ENCODE measurements at regions not wholly inside any gene's neighbourhood (a gene's known extent, or its start where the extent isn't known, plus 50 kb on each side); places are given as distances from the start of the nearest gene placed in this dataset.

- Histone ChIP-seq H4K20me1 (ENCODE audit: insufficient read depth, low read length) (no peaks in the 10 kb centered on the region), H3K4me3 (ENCODE audit: insufficient read depth, low read length) (no peak overlapping the region), H3K4me2 (ENCODE audit: insufficient read depth, low read length) (no peak overlapping the region), H3K27ac (ENCODE audit: low read depth, low read length) (no peak overlapping the region), H3K27me3 (ENCODE audit: insufficient read depth, low read length) (no peaks in the 10 kb centered on the region), H2AFZ (ENCODE audit: low read length) (no peak overlapping the region), H3K4me1 (ENCODE audit: insufficient read depth, low read length) (peaks cover 5% of the 10 kb centered on the region), H3K79me2 (ENCODE audit: insufficient read depth, low read length) (no peaks in the 10 kb centered on the region), H3K9me3 (ENCODE audit: low read depth, low read length) (no peaks in the 10 kb centered on the region), H3K36me3 (ENCODE audit: insufficient read depth, low read length) (no peaks in the 10 kb centered on the region)
- no peak for DNase-seq (ENCODE audit: insufficient read length, low spot score, missing footprints)
- no peak for TF ChIP-seq CTCF (IDR thresholded peaks at IDR 0.05; ENCODE audit: extremely low read depth, low read depth, low read length)
These were observed 563.8 kb downstream of the COL12A1 start for GRCh38 chr6:74642101-74642500.

GRCh38 chr6:74638412-74638811, 567.4 kb downstream of the COL12A1 start:
- no peak for TF ChIP-seq CTCF (IDR thresholded peaks at IDR 0.05; ENCODE audit: extremely low read depth, low read depth, low read length)
- Histone ChIP-seq H3K27ac (ENCODE audit: low read depth, low read length) (no peak overlapping the region), H3K27me3 (ENCODE audit: insufficient read depth, low read length) (no peaks in the 10 kb centered on the region), H2AFZ (ENCODE audit: low read length) (peak overlapping the region; percentile 51), H3K4me3 (ENCODE audit: insufficient read depth, low read length) (no peak overlapping the region), H4K20me1 (ENCODE audit: insufficient read depth, low read length) (no peaks in the 10 kb centered on the region), H3K4me1 (ENCODE audit: insufficient read depth, low read length) (no peaks in the 10 kb centered on the region), H3K79me2 (ENCODE audit: insufficient read depth, low read length) (no peaks in the 10 kb centered on the region), H3K36me3 (ENCODE audit: insufficient read depth, low read length) (no peaks in the 10 kb centered on the region), H3K4me2 (ENCODE audit: insufficient read depth, low read length) (no peak overlapping the region), H3K9me3 (ENCODE audit: low read depth, low read length) (no peaks in the 10 kb centered on the region)
- no peak for DNase-seq (ENCODE audit: insufficient read length, low spot score, missing footprints)

GRCh38 chr6:74632196-74632875, 573.5 kb downstream of the COL12A1 start:
- H4K20me1 ChIP-seq (ENCODE audit: insufficient read depth, low read length), result no peaks in the 10 kb centered on the region
- H3K36me3 ChIP-seq (ENCODE audit: insufficient read depth, low read length), result no peaks in the 10 kb centered on the region
- H3K79me2 ChIP-seq (ENCODE audit: insufficient read depth, low read length), result no peaks in the 10 kb centered on the region
- DNase-seq (ENCODE audit: insufficient read length, low spot score, missing footprints), result no peak
- peak overlapping the region; percentile 57 for H2AFZ ChIP-seq (ENCODE audit: low read length)
- peaks cover 4% of the 10 kb centered on the region for H3K4me1 ChIP-seq (ENCODE audit: insufficient read depth, low read length)
- H3K9me3 ChIP-seq (ENCODE audit: low read depth, low read length), result no peaks in the 10 kb centered on the region
- H3K27me3 ChIP-seq (ENCODE audit: insufficient read depth, low read length), result no peaks in the 10 kb centered on the region
- no peak overlapping the region for H3K27ac ChIP-seq (ENCODE audit: low read depth, low read length)
- no peak overlapping the region for H3K4me2 ChIP-seq (ENCODE audit: insufficient read depth, low read length)
- H3K4me3 ChIP-seq (ENCODE audit: insufficient read depth, low read length), result no peak overlapping the region
- no peak for TF ChIP-seq CTCF (IDR thresholded peaks at IDR 0.05; ENCODE audit: extremely low read depth, low read depth, low read length)

GRCh38 chr6:74631564-74631963, 574.3 kb downstream of the COL12A1 start:
- no peak for TF ChIP-seq CTCF (IDR thresholded peaks at IDR 0.05; ENCODE audit: extremely low read depth, low read depth, low read length)
- Histone ChIP-seq H4K20me1 (ENCODE audit: insufficient read depth, low read length) (no peaks in the 10 kb centered on the region), H3K79me2 (ENCODE audit: insufficient read depth, low read length) (no peaks in the 10 kb centered on the region), H2AFZ (ENCODE audit: low read length) (peak overlapping the region; percentile 35), H3K36me3 (ENCODE audit: insufficient read depth, low read length) (no peaks in the 10 kb centered on the region), H3K4me1 (ENCODE audit: insufficient read depth, low read length) (peaks cover 4% of the 10 kb centered on the region), H3K27ac (ENCODE audit: low read depth, low read length) (peak overlapping the region; percentile 29), H3K9me3 (ENCODE audit: low read depth, low read length) (no peaks in the 10 kb centered on the region), H3K4me2 (ENCODE audit: insufficient read depth, low read length) (no peak overlapping the region), H3K4me3 (ENCODE audit: insufficient read depth, low read length) (no peak overlapping the region), H3K27me3 (ENCODE audit: insufficient read depth, low read length) (no peaks in the 10 kb centered on the region)
- peak; percentile 25 for DNase-seq (ENCODE audit: insufficient read length, low spot score, missing footprints)

Data from osteoblast (primary cell).